ENCODE measurements at regions not wholly inside any gene's neighbourhood (a gene's known extent, or its start where the extent isn't known, plus 50 kb on each side); places are given as distances from the start of the nearest gene placed in this dataset.

DNA sequence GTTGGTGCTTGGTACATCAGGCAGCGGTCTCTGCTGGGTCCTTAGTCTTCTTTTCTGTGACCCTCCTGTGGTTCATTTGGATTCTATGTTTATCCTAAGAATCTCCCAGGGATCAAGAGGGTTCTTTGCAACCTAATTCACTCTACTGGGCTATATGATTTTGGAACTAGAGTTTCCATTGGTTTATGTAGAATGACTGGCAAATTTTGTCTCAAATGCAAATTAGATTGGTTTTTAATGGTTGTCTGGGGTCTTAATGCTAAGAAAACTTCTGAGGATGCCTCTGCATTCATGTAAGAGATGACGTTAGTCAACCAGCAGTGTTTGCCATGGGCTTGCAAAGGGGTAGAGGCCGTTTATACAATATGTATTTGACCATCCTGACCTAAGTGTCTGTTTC, 129.8 kb upstream of the ZFP64 start:
- Histone ChIP-seq H3K36me3 (ENCODE audit: control insufficient read depth, insufficient read depth, low read length) (no peaks in the 10 kb centered on the region), H3K27ac (ENCODE audit: low read length) (no peak overlapping the region), H3K9me3 (ENCODE audit: control insufficient read depth, insufficient read depth, low read depth, low read length) (no peaks in the 10 kb centered on the region), H3K4me1 (ENCODE audit: control insufficient read depth, insufficient read depth, low read length) (no peaks in the 10 kb centered on the region), H3K4me3 (ENCODE audit: low read depth in 2 of 2, low read length in 2 of 2) (no peak overlapping the region), H3K27me3 (ENCODE audit: control insufficient read depth, insufficient read depth, low read length) (peaks cover 9% of the 10 kb centered on the region)
- in situ Hi-C loops (cut with HindIII; ENCODE audit: low pct_unique_long_range_greater_than_20kb, low sequenced_read_pairs) = no loop called here
- ATAC-seq (no peak), DNase-seq (ENCODE audit: low read depth, low spot score) (no peak)
- ChIA-PET POLR2A (no interaction called here), CTCF (no interaction called here)
- intact Hi-C loops (cut with micrococcal nuclease; ENCODE audit: unreplicated experiment) = no loop called here
- no TSS peak for BruUV-seq (replicated peaks)
- TF ChIP-seq TCF7L2 (IDR thresholded peaks at IDR 0.05; ENCODE audit: low read depth, low read length) = no peak
- TF ChIP-seq, protein P1, sequence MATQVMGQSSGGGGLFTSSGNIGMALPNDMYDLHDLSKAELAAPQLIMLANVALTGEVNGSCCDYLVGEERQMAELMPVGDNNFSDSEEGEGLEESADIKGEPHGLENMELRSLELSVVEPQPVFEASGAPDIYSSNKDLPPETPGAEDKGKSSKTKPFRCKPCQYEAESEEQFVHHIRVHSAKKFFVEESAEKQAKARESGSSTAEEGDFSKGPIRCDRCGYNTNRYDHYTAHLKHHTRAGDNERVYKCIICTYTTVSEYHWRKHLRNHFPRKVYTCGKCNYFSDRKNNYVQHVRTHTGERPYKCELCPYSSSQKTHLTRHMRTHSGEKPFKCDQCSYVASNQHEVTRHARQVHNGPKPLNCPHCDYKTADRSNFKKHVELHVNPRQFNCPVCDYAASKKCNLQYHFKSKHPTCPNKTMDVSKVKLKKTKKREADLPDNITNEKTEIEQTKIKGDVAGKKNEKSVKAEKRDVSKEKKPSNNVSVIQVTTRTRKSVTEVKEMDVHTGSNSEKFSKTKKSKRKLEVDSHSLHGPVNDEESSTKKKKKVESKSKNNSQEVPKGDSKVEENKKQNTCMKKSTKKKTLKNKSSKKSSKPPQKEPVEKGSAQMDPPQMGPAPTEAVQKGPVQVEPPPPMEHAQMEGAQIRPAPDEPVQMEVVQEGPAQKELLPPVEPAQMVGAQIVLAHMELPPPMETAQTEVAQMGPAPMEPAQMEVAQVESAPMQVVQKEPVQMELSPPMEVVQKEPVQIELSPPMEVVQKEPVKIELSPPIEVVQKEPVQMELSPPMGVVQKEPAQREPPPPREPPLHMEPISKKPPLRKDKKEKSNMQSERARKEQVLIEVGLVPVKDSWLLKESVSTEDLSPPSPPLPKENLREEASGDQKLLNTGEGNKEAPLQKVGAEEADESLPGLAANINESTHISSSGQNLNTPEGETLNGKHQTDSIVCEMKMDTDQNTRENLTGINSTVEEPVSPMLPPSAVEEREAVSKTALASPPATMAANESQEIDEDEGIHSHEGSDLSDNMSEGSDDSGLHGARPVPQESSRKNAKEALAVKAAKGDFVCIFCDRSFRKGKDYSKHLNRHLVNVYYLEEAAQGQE (IDR thresholded peaks at IDR 0.05; ENCODE audit: insufficient read depth in 1 of 2, low read depth in 2 of 2, low read length in 1 of 2) = no peak
- no peak for TF ChIP-seq POLR2AphosphoS5 (IDR thresholded peaks at IDR 0.05; ENCODE audit: low read depth, low read length)
- TF ChIP-seq, protein P2, sequence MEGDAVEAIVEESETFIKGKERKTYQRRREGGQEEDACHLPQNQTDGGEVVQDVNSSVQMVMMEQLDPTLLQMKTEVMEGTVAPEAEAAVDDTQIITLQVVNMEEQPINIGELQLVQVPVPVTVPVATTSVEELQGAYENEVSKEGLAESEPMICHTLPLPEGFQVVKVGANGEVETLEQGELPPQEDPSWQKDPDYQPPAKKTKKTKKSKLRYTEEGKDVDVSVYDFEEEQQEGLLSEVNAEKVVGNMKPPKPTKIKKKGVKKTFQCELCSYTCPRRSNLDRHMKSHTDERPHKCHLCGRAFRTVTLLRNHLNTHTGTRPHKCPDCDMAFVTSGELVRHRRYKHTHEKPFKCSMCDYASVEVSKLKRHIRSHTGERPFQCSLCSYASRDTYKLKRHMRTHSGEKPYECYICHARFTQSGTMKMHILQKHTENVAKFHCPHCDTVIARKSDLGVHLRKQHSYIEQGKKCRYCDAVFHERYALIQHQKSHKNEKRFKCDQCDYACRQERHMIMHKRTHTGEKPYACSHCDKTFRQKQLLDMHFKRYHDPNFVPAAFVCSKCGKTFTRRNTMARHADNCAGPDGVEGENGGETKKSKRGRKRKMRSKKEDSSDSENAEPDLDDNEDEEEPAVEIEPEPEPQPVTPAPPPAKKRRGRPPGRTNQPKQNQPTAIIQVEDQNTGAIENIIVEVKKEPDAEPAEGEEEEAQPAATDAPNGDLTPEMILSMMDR (IDR thresholded peaks at IDR 0.05) = no peak

- ChIA-PET POLR2A (no interaction called here), CTCF (no interaction called here)
- Histone ChIP-seq H3K36me3 (ENCODE audit: control insufficient read depth, insufficient read depth, low read length) (no peaks in the 10 kb centered on the region), H3K27me3 (ENCODE audit: control insufficient read depth, insufficient read depth, low read length) (peaks cover 6% of the 10 kb centered on the region; the same call in 1 of the 2 replicates), H3K4me3 (ENCODE audit: low read depth in 2 of 2, low read length in 2 of 2) (no peak overlapping the region), H3K4me1 (ENCODE audit: control insufficient read depth, insufficient read depth, low read length) (peaks cover 6% of the 10 kb centered on the region; the same call in 1 of the 2 replicates), H3K9me3 (ENCODE audit: control insufficient read depth, insufficient read depth, low read depth, low read length) (no peaks in the 10 kb centered on the region), H3K27ac (ENCODE audit: low read length) (no peak overlapping the region)
- BruUV-seq (replicated peaks) = no TSS peak
- intact Hi-C loops (cut with micrococcal nuclease; ENCODE audit: unreplicated experiment) (no loop called here), in situ Hi-C loops (cut with HindIII; ENCODE audit: low pct_unique_long_range_greater_than_20kb, low sequenced_read_pairs) (no loop called here)
- TF ChIP-seq TCF7L2 (IDR thresholded peaks at IDR 0.05; ENCODE audit: low read depth, low read length) (no peak), SIN3A (IDR thresholded peaks at IDR 0.05; ENCODE audit: borderline replicate concordance, insufficient read depth, low read depth, low read length) (no peak), POLR2AphosphoS5 (IDR thresholded peaks at IDR 0.05; ENCODE audit: low read depth, low read length) (no peak)
- TF ChIP-seq, protein P1 (IDR thresholded peaks at IDR 0.05; ENCODE audit: insufficient read depth in 1 of 2, low read depth in 2 of 2, low read length in 1 of 2) = no peak
- TF ChIP-seq, protein P2 (IDR thresholded peaks at IDR 0.05) = no peak
- no peak for ATAC-seq
- DNase-seq (ENCODE audit: low read depth, low spot score) = no peak
These were observed 127.1 kb upstream of the ZFP64 start for GRCh38 chr20:52318651-52319050.
